HEK293 (cell line): ENCODE measurements at regions not wholly inside any gene's neighbourhood (a gene's known extent, or its start where the extent isn't known, plus 50 kb on each side); places are given as distances from the start of the nearest gene placed in this dataset.

Experiments used
- CTCF ChIA-PET: fragments of 350-600 bp; formaldehyde crosslinking; extraction: SDS; loops from one replicate; lab custom pipeline; 2021; ENCODE audit warnings: antibody characterized with exemption; lab: Yijun Ruan, JAX
- POLR2A ChIA-PET: fragments of 300-600 bp; formaldehyde crosslinking; extraction: SDS; loops from one replicate; lab custom pipeline; 2020; ENCODE audit warnings: antibody characterized with exemption, inconsistent platforms; lab: Yijun Ruan, JAX
- H3K27ac ChIP-seq: fragments of 200-500 bp; sonication (Bioruptor generic); 2 replicates; pipeline ENCODE4 v1.5.1; 2014; ENCODE audit warnings: low read depth, low read length, control low read depth, inconsistent platforms; ENCODE audit errors: extremely low read depth
- H3K36me3 ChIP-seq, 2 experiments: fragments of 200-500 bp in 1 of 2; sonication (Bioruptor generic) in 1 of 2; 1 replicate in 1 of 2; 2 replicates in 1 of 2; pipeline ENCODE4 v1.5.1; 2014 to 2017; ENCODE audit warnings: inconsistent platforms in 2 of 2, low read length in 2 of 2; ENCODE audit not compliant: control insufficient read depth in 2 of 2, insufficient read depth in 1 of 2
- H3K4me1 ChIP-seq: fragments of 200-500 bp; sonication (Bioruptor generic); 2 replicates; pipeline ENCODE4 v1.5.1; 2014; ENCODE audit warnings: mild to moderate bottlenecking, low read length, inconsistent platforms; ENCODE audit not compliant: control insufficient read depth, insufficient read depth
- H3K4me3 ChIP-seq: 2 replicates; pipeline ENCODE4 v1.5.1; 2011; ENCODE audit warnings: low read depth, mild to moderate bottlenecking, control low read depth, low read length, moderate library complexity
- H3K9me3 ChIP-seq: fragments of 200-500 bp; sonication (Bioruptor generic); 2 replicates; pipeline ENCODE4 v1.5.1; 2014; ENCODE audit warnings: low read depth, low read length, inconsistent platforms; ENCODE audit not compliant: control insufficient read depth, insufficient read depth
- GFI1B ChIP-seq: fragments of 450-650 bp; formaldehyde crosslinking; IDR thresholded peaks from 2 replicates; pipeline ENCODE4 v1.5.1; 2016; ENCODE audit warnings: missing biosample characterization, missing genetic modification characterization
- MZF1 ChIP-seq: fragments of 450-650 bp; formaldehyde crosslinking; IDR thresholded peaks from 2 replicates; pipeline ENCODE4 v1.5.1; 2017; ENCODE audit warnings: missing biosample characterization, missing genetic modification characterization, borderline replicate concordance
- SP3 ChIP-seq: fragments of 450-650 bp; formaldehyde crosslinking; IDR thresholded peaks from 2 replicates; pipeline ENCODE4 v1.5.1; 2016; ENCODE audit warnings: missing biosample characterization, missing genetic modification characterization
- ZEB2 ChIP-seq: fragments of 450-650 bp; formaldehyde crosslinking; IDR thresholded peaks from 2 replicates; pipeline ENCODE4 v1.5.1; 2016; ENCODE audit warnings: missing biosample characterization, missing genetic modification characterization
- ZNF138 ChIP-seq: fragments of 450-650 bp; formaldehyde crosslinking; IDR thresholded peaks from 2 replicates; pipeline ENCODE4 v1.5.1; 2016; ENCODE audit warnings: missing biosample characterization, missing genetic modification characterization, borderline replicate concordance
- ZNF2 ChIP-seq: fragments of 450-650 bp; formaldehyde crosslinking; IDR thresholded peaks from 2 replicates; pipeline ENCODE4 v1.5.1; 2016; ENCODE audit warnings: missing biosample characterization, missing genetic modification characterization
- ZNF335 ChIP-seq: fragments of 450-650 bp; formaldehyde crosslinking; conservative IDR thresholded peaks from 2 replicates; pipeline ENCODE4 v1.5.1; 2016; ENCODE audit warnings: missing biosample characterization, missing genetic modification characterization
- ZNF510 ChIP-seq: fragments of 450-650 bp; formaldehyde crosslinking; IDR thresholded peaks from 2 replicates; pipeline ENCODE4 v1.5.1; 2018; ENCODE audit warnings: mild to moderate bottlenecking, missing genetic modification characterization, missing biosample characterization; ENCODE audit not compliant: insufficient replicate concordance
- ZNF529 ChIP-seq: fragments of 450-650 bp; formaldehyde crosslinking; IDR thresholded peaks from 2 replicates; pipeline ENCODE4 v1.5.1; 2017; ENCODE audit warnings: missing genetic modification characterization, missing biosample characterization; ENCODE audit not compliant: insufficient replicate concordance
- ZNF560 ChIP-seq: fragments of 450-650 bp; formaldehyde crosslinking; IDR thresholded peaks from 2 replicates; pipeline ENCODE4 v1.5.1; 2017; ENCODE audit warnings: missing biosample characterization, missing genetic modification characterization, borderline replicate concordance
- ZNF670 ChIP-seq: fragments of 450-650 bp; formaldehyde crosslinking; IDR thresholded peaks from 2 replicates; pipeline ENCODE4 v1.5.1; 2016; ENCODE audit warnings: missing biosample characterization, missing genetic modification characterization, low read depth
- TF ChIP-seq, protein P1 (sequence below): fragments of 450-650 bp; formaldehyde crosslinking; conservative IDR thresholded peaks from 2 replicates; pipeline ENCODE4 v1.5.1; 2016; ENCODE audit warnings: low read depth, missing biosample characterization, missing genetic modification characterization
- TF ChIP-seq, protein P2 (sequence below): fragments of 450-650 bp; formaldehyde crosslinking; IDR thresholded peaks from 2 replicates; pipeline ENCODE4 v1.5.1; 2016; ENCODE audit warnings: missing biosample characterization, missing genetic modification characterization
- TF ChIP-seq, protein P3 (sequence below): fragments of 450-650 bp; formaldehyde crosslinking; IDR thresholded peaks from 2 replicates; pipeline ENCODE4 v1.5.1; 2016; ENCODE audit warnings: missing biosample characterization, missing genetic modification characterization
- TF ChIP-seq, protein P4 (sequence below): fragments of 450-650 bp; formaldehyde crosslinking; IDR thresholded peaks from 2 replicates; pipeline ENCODE4 v1.5.1; 2016; ENCODE audit warnings: missing biosample characterization, missing genetic modification characterization, low read depth
- TF ChIP-seq, protein P5 (sequence below): fragments of 450-650 bp; formaldehyde crosslinking; IDR thresholded peaks from 2 replicates; pipeline ENCODE4 v1.5.1; 2016; ENCODE audit warnings: missing biosample characterization, missing genetic modification characterization
- TF ChIP-seq, protein P6 (sequence below): fragments of 450-650 bp; formaldehyde crosslinking; IDR thresholded peaks from 2 replicates; pipeline ENCODE4 v1.5.1; 2016; ENCODE audit warnings: missing biosample characterization, missing genetic modification characterization
- TF ChIP-seq, protein P7 (sequence below): fragments of 450-650 bp; formaldehyde crosslinking; IDR thresholded peaks from 2 replicates; pipeline ENCODE4 v1.5.1; 2017; ENCODE audit warnings: missing biosample characterization, missing genetic modification characterization

DNA sequence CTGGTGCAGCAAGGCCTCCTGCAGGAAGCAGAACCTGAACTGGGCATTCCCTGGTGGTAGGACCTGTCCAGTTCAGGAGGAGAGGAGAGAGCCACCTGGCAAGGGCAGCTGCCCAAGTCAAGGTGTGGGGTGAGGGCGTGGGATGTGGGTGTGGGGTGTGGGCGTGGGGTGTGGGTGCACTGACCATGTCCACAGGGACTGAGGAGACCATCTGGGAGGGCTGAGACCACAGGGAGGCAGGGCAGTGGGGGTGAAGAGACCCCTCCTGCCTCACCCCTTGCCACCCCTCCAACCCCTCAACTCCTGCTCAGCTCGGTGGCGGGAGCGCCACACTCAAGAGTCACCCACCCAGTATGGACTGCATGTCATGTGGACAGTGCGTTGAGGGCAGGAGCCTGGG, 117.9 kb downstream of the CPZ start (continued):
- TF ChIP-seq ZNF2 (no peak), ZNF335 (tag by site-specific recombination) (no peak), ZEB2 (tag by site-specific recombination) (no peak)
- TF ChIP-seq, protein P1, sequence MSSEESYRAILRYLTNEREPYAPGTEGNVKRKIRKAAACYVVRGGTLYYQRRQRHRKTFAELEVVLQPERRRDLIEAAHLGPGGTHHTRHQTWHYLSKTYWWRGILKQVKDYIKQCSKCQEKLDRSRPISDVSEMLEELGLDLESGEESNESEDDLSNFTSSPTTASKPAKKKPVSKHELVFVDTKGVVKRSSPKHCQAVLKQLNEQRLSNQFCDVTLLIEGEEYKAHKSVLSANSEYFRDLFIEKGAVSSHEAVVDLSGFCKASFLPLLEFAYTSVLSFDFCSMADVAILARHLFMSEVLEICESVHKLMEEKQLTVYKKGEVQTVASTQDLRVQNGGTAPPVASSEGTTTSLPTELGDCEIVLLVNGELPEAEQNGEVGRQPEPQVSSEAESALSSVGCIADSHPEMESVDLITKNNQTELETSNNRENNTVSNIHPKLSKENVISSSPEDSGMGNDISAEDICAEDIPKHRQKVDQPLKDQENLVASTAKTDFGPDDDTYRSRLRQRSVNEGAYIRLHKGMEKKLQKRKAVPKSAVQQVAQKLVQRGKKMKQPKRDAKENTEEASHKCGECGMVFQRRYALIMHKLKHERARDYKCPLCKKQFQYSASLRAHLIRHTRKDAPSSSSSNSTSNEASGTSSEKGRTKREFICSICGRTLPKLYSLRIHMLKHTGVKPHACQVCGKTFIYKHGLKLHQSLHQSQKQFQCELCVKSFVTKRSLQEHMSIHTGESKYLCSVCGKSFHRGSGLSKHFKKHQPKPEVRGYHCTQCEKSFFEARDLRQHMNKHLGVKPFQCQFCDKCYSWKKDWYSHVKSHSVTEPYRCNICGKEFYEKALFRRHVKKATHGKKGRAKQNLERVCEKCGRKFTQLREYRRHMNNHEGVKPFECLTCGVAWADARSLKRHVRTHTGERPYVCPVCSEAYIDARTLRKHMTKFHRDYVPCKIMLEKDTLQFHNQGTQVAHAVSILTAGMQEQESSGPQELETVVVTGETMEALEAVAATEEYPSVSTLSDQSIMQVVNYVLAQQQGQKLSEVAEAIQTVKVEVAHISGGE (tag by site-specific recombination), result no peak
- TF ChIP-seq, protein P2, sequence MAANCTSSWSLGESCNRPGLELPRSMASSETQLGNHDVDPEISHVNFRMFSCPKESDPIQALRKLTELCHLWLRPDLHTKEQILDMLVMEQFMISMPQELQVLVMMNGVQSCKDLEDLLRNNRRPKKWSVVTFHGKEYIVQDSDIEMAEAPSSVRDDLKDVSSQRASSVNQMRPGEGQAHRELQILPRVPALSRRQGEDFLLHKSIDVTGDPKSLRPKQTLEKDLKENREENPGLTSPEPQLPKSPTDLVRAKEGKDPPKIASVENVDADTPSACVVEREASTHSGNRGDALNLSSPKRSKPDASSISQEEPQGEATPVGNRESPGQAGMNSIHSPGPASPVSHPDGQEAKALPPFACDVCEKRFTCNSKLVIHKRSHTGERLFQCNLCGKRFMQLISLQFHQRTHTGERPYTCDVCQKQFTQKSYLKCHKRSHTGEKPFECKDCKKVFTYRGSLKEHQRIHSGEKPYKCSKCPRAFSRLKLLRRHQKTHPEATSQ (tag by site-specific recombination), result no peak
- TF ChIP-seq, all 188 proteins: peak for 0

DNA sequence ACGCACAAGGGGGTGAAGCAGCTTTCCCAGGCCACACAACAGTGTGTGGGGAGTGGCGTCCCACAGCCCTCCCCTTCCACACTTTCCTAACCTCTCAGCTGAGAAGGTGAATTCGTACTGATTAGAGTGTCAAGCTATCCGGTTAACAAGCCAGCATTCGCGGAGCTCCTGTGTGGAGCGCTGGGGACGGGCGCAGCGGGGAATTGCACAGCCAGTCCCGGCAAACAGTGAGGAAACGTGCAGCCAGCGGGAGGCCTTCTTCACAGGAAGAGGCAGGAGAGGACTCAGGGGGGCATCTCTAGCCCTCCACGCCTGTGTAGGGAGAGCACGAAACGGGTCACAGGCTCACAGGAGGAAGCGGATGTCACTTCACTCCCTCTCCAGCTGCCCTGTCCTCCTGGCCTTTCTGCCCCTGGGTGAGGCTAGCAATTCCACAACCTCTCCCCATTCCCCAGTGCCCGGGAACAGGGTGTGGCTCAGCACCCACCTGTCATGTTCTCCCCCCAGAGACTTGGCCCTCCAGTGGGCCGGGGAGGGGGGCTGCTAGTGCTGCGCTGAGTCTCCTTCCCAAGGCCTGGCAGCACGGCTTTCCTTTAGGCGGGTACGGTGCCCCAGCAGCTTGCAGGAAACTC, 117.3 kb downstream of the CPZ start:
- Histone ChIP-seq H3K27ac (no peak overlapping the region), H3K4me3 (no peak overlapping the region), H3K36me3 (no peaks in the 10 kb centered on the region), H3K9me3 (no peaks in the 10 kb centered on the region), H3K4me1 (no peaks in the 10 kb centered on the region)
- ChIA-PET POLR2A (no interaction called here), CTCF (no interaction called here)
- TF ChIP-seq, protein P3, sequence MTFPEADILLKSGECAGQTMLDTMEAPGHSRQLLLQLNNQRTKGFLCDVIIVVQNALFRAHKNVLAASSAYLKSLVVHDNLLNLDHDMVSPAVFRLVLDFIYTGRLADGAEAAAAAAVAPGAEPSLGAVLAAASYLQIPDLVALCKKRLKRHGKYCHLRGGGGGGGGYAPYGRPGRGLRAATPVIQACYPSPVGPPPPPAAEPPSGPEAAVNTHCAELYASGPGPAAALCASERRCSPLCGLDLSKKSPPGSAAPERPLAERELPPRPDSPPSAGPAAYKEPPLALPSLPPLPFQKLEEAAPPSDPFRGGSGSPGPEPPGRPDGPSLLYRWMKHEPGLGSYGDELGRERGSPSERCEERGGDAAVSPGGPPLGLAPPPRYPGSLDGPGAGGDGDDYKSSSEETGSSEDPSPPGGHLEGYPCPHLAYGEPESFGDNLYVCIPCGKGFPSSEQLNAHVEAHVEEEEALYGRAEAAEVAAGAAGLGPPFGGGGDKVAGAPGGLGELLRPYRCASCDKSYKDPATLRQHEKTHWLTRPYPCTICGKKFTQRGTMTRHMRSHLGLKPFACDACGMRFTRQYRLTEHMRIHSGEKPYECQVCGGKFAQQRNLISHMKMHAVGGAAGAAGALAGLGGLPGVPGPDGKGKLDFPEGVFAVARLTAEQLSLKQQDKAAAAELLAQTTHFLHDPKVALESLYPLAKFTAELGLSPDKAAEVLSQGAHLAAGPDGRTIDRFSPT (tag by site-specific recombination), result no peak

DNA sequence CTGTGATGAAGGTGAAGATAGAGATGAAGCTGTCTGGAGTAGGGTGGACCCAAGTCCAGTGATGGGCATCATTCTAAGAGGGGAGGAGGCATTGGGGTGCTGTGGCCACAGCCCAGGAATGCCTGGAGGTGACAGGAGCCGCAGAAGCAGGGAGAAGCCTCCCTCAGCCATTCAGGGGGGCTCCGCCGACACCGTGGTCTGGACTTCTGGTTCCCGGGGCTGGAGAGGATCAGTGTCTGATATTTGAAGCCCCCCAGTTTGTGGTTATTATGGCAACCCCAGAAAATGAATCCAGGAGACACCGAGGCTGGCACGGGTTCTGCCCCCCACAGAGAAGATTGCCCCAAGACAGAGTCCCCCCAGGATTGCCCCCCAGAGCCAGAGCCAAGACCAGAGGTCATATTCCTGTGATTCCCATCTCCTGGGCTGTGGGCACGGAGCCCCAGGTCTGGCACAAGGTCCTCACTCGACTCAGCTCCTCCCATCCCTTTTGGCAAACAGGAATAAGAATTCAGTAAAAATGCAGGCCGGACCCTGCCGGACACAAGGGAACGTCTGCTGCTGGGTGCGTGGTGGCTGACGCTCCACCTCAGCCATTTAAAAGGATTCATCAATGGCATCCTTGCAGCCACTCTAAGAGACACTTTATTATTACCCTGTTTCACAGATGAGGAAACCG, 116.6 kb downstream of the CPZ start:
- Histone ChIP-seq H3K4me3 (no peak overlapping the region), H3K4me1 (no peaks in the 10 kb centered on the region), H3K27ac (no peak overlapping the region), H3K9me3 (no peaks in the 10 kb centered on the region), H3K36me3 (no peaks in the 10 kb centered on the region)
- POLR2A ChIA-PET, result no interaction called here
- CTCF ChIA-PET, result no interaction called here
- TF ChIP-seq ZNF510 (tag by site-specific recombination) (no peak), GFI1B (tag by site-specific recombination) (no peak), ZNF529 (tag by site-specific recombination) (no peak), SP3 (tag by site-specific recombination) (no peak), MZF1 (tag by site-specific recombination) (no peak), ZNF560 (tag by site-specific recombination) (no peak), ZNF138 (tag by site-specific recombination) (no peak), ZNF670 (no peak)
- TF ChIP-seq, protein P4, sequence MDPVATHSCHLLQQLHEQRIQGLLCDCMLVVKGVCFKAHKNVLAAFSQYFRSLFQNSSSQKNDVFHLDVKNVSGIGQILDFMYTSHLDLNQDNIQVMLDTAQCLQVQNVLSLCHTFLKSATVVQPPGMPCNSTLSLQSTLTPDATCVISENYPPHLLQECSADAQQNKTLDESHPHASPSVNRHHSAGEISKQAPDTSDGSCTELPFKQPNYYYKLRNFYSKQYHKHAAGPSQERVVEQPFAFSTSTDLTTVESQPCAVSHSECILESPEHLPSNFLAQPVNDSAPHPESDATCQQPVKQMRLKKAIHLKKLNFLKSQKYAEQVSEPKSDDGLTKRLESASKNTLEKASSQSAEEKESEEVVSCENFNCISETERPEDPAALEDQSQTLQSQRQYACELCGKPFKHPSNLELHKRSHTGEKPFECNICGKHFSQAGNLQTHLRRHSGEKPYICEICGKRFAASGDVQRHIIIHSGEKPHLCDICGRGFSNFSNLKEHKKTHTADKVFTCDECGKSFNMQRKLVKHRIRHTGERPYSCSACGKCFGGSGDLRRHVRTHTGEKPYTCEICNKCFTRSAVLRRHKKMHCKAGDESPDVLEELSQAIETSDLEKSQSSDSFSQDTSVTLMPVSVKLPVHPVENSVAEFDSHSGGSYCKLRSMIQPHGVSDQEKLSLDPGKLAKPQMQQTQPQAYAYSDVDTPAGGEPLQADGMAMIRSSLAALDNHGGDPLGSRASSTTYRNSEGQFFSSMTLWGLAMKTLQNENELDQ (tag by site-specific recombination), result no peak
- TF ChIP-seq, protein P5, sequence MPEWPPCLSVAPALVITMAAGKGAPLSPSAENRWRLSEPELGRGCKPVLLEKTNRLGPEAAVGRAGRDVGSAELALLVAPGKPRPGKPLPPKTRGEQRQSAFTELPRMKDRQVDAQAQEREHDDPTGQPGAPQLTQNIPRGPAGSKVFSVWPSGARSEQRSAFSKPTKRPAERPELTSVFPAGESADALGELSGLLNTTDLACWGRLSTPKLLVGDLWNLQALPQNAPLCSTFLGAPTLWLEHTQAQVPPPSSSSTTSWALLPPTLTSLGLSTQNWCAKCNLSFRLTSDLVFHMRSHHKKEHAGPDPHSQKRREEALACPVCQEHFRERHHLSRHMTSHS, result no peak
- TF ChIP-seq, protein P6, sequence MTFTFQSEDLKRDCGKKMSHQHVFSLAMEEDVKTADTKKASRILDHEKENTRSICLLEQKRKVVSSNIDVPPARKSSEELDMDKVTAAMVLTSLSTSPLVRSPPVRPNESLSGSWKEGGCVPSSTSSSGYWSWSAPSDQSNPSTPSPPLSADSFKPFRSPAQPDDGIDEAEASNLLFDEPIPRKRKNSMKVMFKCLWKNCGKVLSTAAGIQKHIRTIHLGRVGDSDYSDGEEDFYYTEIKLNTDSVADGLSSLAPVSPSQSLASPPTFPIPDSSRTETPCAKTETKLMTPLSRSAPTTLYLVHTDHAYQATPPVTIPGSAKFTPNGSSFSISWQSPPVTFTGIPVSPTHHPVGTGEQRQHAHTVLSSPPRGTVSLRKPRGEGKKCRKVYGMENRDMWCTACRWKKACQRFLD (tag by site-specific recombination), result no peak
- TF ChIP-seq, protein P7, sequence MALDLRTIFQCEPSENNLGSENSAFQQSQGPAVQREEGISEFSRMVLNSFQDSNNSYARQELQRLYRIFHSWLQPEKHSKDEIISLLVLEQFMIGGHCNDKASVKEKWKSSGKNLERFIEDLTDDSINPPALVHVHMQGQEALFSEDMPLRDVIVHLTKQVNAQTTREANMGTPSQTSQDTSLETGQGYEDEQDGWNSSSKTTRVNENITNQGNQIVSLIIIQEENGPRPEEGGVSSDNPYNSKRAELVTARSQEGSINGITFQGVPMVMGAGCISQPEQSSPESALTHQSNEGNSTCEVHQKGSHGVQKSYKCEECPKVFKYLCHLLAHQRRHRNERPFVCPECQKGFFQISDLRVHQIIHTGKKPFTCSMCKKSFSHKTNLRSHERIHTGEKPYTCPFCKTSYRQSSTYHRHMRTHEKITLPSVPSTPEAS (tag by site-specific recombination), result no peak
